HFF-Myc (cell line): ENCODE measurements at regions not wholly inside any gene's neighbourhood (a gene's known extent, or its start where the extent isn't known, plus 50 kb on each side); places are given as distances from the start of the nearest gene placed in this dataset.

Experiments
- DNase-seq: peaks from one replicate; pipeline ENCODE4 v3.0.0-alpha.2; 2011; ENCODE audit warnings: low read depth; ENCODE audit errors: extremely low read depth
- H3K4me3 ChIP-seq: replicated peaks from 2 replicates; pipeline ENCODE4 v1.5.1; 2011; ENCODE audit warnings: low read depth, mild to moderate bottlenecking, control low read depth, low read length
- CTCF ChIP-seq: IDR thresholded peaks from 2 replicates; pipeline ENCODE4 v1.5.1; 2012; ENCODE audit warnings: mild to moderate bottlenecking, low read depth, low read length, control low read depth; ENCODE audit errors: missing control alignments

GRCh38 chr6:79802657-79803300, 144.6 kb downstream of the ELOVL4 start:
- DNase-seq, result no peak
- no peak for TF ChIP-seq CTCF
- no peak overlapping the region for H3K4me3 ChIP-seq

GRCh38 chr6:79801362-79801761, 146.0 kb downstream of the ELOVL4 start:
- no peak for DNase-seq
- TF ChIP-seq CTCF, result no peak
- H3K4me3 ChIP-seq, result no peak overlapping the region

- TF ChIP-seq CTCF, result no peak
- no peak overlapping the region for H3K4me3 ChIP-seq
- DNase-seq, result no peak
These were observed 148.5 kb downstream of the ELOVL4 start for GRCh38 chr6:79798841-79799240.

- DNase-seq, result no peak
- no peak for TF ChIP-seq CTCF
- H3K4me3 ChIP-seq, result no peak overlapping the region
These were observed 149.4 kb downstream of the ELOVL4 start for GRCh38 chr6:79797912-79798311.

- no peak overlapping the region for H3K4me3 ChIP-seq
- DNase-seq, result no peak
- no peak for TF ChIP-seq CTCF
These were observed 150.1 kb downstream of the ELOVL4 start for GRCh38 chr6:79797163-79797764.

GRCh38 chr6:79796197-79796596, 151.2 kb downstream of the ELOVL4 start:
- no peak for DNase-seq
- TF ChIP-seq CTCF, result no peak

More at GRCh38 chr6:79796197-79796596, 151.2 kb downstream of the ELOVL4 start:
- no peak overlapping the region for H3K4me3 ChIP-seq
